Panc1 (cell line): ENCODE measurements at regions not wholly inside any gene's neighbourhood (a gene's known extent, or its start where the extent isn't known, plus 50 kb on each side); places are given as distances from the start of the nearest gene placed in this dataset.

Experiments
- ATAC-seq: fragments of 200-7000 bp; cut with Tn5 transposase; 2 replicates; pipeline ENCODE4 v1.9.1; 2020; ENCODE audit warnings: mild to moderate bottlenecking, moderate library complexity
- BruUV-seq: library from RNA; stranded (reverse); fragments of 400-500 nt; replicated peaks from 2 replicates; lab custom pipeline; 2021; lab: Mats Ljungman, UMichigan
- CTCF ChIA-PET: fragments of 300-600 bp; sonication (Branson Sonifier 250); formaldehyde crosslinking; loops from one replicate; lab custom pipeline; 2022; ENCODE audit warnings: antibody characterized with exemption; lab: Charles Lee
- POLR2A ChIA-PET: fragments of 300-600 bp; sonication (Branson Sonifier 250); formaldehyde crosslinking; loops from one replicate; lab custom pipeline; 2022; ENCODE audit warnings: antibody characterized with exemption; lab: Charles Lee
- DNase-seq: peaks from one replicate; pipeline ENCODE4 v3.0.0-alpha.2; 2010; ENCODE audit warnings: low read depth, low spot score
- H3K27ac ChIP-seq: 2 replicates; pipeline ENCODE4 v1.5.1; 2011; ENCODE audit warnings: mild to moderate bottlenecking, low read length, inconsistent platforms
- H3K27me3 ChIP-seq: fragments of 200-500 bp; sonication (Bioruptor generic); 2 replicates; pipeline ENCODE4 v1.6.0; 2014; ENCODE audit warnings: low read length, inconsistent platforms; ENCODE audit not compliant: control insufficient read depth, insufficient read depth
- H3K36me3 ChIP-seq: fragments of 200-500 bp; sonication (Bioruptor generic); 2 replicates; pipeline ENCODE4 v1.5.1; 2014; ENCODE audit warnings: inconsistent platforms, mild to moderate bottlenecking, low read length, moderate library complexity; ENCODE audit not compliant: control insufficient read depth, insufficient read depth
- H3K4me1 ChIP-seq: 2 replicates; pipeline ENCODE4 v1.5.1; 2011; ENCODE audit warnings: inconsistent platforms, mild to moderate bottlenecking, low read length, moderate library complexity; ENCODE audit not compliant: control insufficient read depth, insufficient read depth
- H3K4me3 ChIP-seq, 2 experiments: 2 replicates each; pipeline ENCODE4 v1.5.1; 2011 to 2012; ENCODE audit warnings: low read depth in 2 of 2, low read length in 2 of 2, mild to moderate bottlenecking in 2 of 2, inconsistent platforms in 1 of 2, moderate library complexity in 1 of 2
- H3K9me3 ChIP-seq: fragments of 200-500 bp; sonication (Bioruptor generic); 2 replicates; pipeline ENCODE4 v1.5.1; 2014; ENCODE audit warnings: low read depth, mild to moderate bottlenecking, inconsistent platforms, low read length, moderate library complexity; ENCODE audit not compliant: control insufficient read depth, insufficient read depth
- POLR2AphosphoS5 ChIP-seq: IDR thresholded peaks from 2 replicates; pipeline ENCODE4 v1.6.1; 2012; ENCODE audit warnings: mild to moderate bottlenecking, low read depth, low read length, moderate library complexity
- REST ChIP-seq, 2 experiments: IDR thresholded peaks; 2 replicates each; pipeline ENCODE4 v1.6.1; 2011 to 2012; ENCODE audit warnings: low read depth in 2 of 2, control low read depth in 1 of 2, low read length in 1 of 2, mild to moderate bottlenecking in 1 of 2, moderate library complexity in 1 of 2; ENCODE audit not compliant: insufficient read depth in 1 of 2
- SIN3A ChIP-seq: IDR thresholded peaks from 2 replicates; pipeline ENCODE4 v1.6.1; 2012; ENCODE audit warnings: low read depth, mild to moderate bottlenecking, low read length, moderate library complexity, borderline replicate concordance; ENCODE audit not compliant: insufficient read depth
- TCF7L2 ChIP-seq: IDR thresholded peaks from 2 replicates; pipeline ENCODE4 v1.6.1; 2011; ENCODE audit warnings: mild to moderate bottlenecking, low read depth, low read length, inconsistent platforms
- in situ Hi-C: cut with HindIII; loops from 2 replicates; pipeline ENCODE4 v1.10.0; 2016; ENCODE audit warnings: low sequenced_read_pairs, low pct_unique_long_range_greater_than_20kb
- intact Hi-C: fragments of 100-400 bp; cut with micrococcal nuclease; formaldehyde crosslinking; loops from one replicate; pipeline ENCODE4 v1.10.0; 2022; ENCODE audit not compliant: unreplicated experiment
- TF ChIP-seq, protein P1 (sequence below): fragments of 450-650 bp; IDR thresholded peaks from 2 replicates; pipeline ENCODE4 v1.5.1; 2017; ENCODE audit warnings: mild to moderate bottlenecking

DNA sequence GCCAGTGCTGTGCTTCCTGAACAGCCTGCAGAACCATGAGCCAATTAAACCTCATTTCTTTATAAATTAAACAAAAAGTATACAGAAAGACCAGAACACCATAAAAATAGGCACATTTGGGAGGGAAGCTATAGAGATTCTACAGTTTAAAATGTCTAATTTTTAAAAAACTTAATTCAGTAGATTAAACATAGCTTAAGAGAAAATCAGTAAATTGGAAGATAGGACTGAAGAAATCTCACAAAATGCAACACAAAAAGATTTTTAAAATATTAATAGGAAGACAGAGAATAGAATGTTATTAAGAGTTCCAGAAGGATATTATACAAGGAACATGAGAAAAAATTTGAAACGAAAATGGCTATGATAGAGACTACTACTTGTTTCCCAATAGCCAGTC lies 90.5 kb upstream of the SPTBN1 start:
- in situ Hi-C loops, result no loop called here
- ATAC-seq, result no peak
- no peak for TF ChIP-seq POLR2AphosphoS5
- TF ChIP-seq REST (IDR thresholded peaks at IDR 0.05; ENCODE audit: insufficient read depth in 1 of 2, low read depth in 2 of 2, low read length in 1 of 2), result no peak
- TF ChIP-seq TCF7L2, result no peak
- TF ChIP-seq, protein P1, sequence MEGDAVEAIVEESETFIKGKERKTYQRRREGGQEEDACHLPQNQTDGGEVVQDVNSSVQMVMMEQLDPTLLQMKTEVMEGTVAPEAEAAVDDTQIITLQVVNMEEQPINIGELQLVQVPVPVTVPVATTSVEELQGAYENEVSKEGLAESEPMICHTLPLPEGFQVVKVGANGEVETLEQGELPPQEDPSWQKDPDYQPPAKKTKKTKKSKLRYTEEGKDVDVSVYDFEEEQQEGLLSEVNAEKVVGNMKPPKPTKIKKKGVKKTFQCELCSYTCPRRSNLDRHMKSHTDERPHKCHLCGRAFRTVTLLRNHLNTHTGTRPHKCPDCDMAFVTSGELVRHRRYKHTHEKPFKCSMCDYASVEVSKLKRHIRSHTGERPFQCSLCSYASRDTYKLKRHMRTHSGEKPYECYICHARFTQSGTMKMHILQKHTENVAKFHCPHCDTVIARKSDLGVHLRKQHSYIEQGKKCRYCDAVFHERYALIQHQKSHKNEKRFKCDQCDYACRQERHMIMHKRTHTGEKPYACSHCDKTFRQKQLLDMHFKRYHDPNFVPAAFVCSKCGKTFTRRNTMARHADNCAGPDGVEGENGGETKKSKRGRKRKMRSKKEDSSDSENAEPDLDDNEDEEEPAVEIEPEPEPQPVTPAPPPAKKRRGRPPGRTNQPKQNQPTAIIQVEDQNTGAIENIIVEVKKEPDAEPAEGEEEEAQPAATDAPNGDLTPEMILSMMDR, result no peak
- no peak for TF ChIP-seq SIN3A
- H3K4me3 ChIP-seq, result no peak overlapping the region
- BruUV-seq, result no TSS peak
- intact Hi-C loops, result no loop called here
- ChIA-PET POLR2A (no interaction called here), CTCF (no interaction called here)
- peaks cover 4% of the 10 kb centered on the region; the same call in 1 of the 2 replicates for H3K9me3 ChIP-seq
- H3K27me3 ChIP-seq, result peaks cover 16% of the 10 kb centered on the region
- DNase-seq, result no peak
- no peaks in the 10 kb centered on the region for H3K36me3 ChIP-seq
- H3K27ac ChIP-seq, result no peak overlapping the region
- H3K4me1 ChIP-seq, result no peaks in the 10 kb centered on the region

DNA sequence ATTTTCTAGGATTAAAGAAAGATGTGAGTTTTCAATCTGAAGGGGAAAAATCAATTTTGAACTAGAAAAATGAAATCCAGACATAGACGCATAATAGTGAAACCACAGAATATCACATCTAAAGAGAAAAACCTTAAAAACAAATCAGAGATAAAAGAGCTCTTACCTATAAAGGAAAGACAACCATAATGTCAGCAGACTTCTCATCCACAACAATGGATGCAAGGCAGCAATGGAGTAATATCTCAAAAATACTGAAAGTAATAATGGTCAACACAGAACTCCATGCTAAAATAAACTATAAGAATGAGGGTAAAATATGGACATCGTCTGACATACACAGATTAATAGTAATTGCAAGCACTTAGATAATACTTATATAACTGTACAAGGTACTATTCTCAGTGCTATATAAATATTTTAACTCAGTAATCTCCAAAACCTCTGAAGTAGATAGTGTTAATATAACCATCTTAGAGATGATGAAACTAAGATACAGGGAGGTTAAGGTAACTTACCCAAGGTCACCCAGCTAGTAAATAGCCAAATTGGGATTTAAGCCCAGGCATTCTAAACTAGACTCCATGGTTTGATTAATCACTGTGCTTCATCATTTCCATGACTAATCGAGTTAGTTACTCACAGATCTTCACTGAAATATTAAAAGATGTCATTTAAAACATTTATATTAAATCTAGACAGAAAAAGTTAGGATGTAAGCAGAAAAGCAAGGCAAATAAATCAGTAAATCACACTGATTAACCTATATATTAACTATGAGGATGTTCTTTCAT lies 89.4 kb upstream of the SPTBN1 start:
- BruUV-seq, result no TSS peak
- DNase-seq (no peak), ATAC-seq (no peak)
- CTCF ChIA-PET, result no interaction called here
- H3K36me3 ChIP-seq, result no peaks in the 10 kb centered on the region
- intact Hi-C loops (no loop called here), in situ Hi-C loops (no loop called here)
- H3K4me1 ChIP-seq, result no peaks in the 10 kb centered on the region
- no peak overlapping the region for H3K4me3 ChIP-seq
- H3K9me3 ChIP-seq, result peaks cover 4% of the 10 kb centered on the region; the same call in 1 of the 2 replicates
- H3K27ac ChIP-seq, result no peak overlapping the region
- POLR2A ChIA-PET, result no interaction called here
- no peak for TF ChIP-seq POLR2AphosphoS5
- TF ChIP-seq TCF7L2, result no peak
- TF ChIP-seq REST (IDR thresholded peaks at IDR 0.05; ENCODE audit: insufficient read depth in 1 of 2, low read depth in 2 of 2, low read length in 1 of 2), result no peak
- TF ChIP-seq, protein P1, result no peak
- peaks cover 16% of the 10 kb centered on the region for H3K27me3 ChIP-seq
